OCI-LY1 (cell line): ENCODE measurements at regions not wholly inside any gene's neighbourhood (a gene's known extent, or its start where the extent isn't known, plus 50 kb on each side); places are given as distances from the start of the nearest gene placed in this dataset.

Source experiments
- H2AFZ ChIP-seq: fragments of 200-600 bp; sonication (generic), shearing (Covaris generic); 2 replicates; pipeline ENCODE4 v1.6.0; 2014; ENCODE audit warnings: antibody characterized with exemption, mild to moderate bottlenecking, low read length
- H3F3A ChIP-seq: fragments of 200-600 bp; sonication (generic), shearing (Covaris generic); 2 replicates; pipeline ENCODE4 v1.6.0; 2014; ENCODE audit warnings: mild to moderate bottlenecking, antibody characterized with exemption, low read length, moderate library complexity; ENCODE audit not compliant: insufficient read depth
- H3K27ac ChIP-seq: fragments of 200-600 bp; sonication (generic); 2 replicates; pipeline ENCODE4 v1.5.1; 2014; ENCODE audit warnings: low read length, mixed run types, mild to moderate bottlenecking, low read depth; ENCODE audit not compliant: poor library complexity, severe bottlenecking
- H3K27me3 ChIP-seq: fragments of 200-600 bp; sonication (generic); 2 replicates; pipeline ENCODE4 v1.6.0; 2014; ENCODE audit warnings: antibody characterized with exemption, mild to moderate bottlenecking, low read length, moderate library complexity; ENCODE audit not compliant: insufficient read depth
- H3K36me3 ChIP-seq: fragments of 200-600 bp; sonication (generic); 2 replicates; pipeline ENCODE4 v1.6.1; 2014; ENCODE audit warnings: mild to moderate bottlenecking, antibody characterized with exemption, low read length, moderate library complexity, mixed read lengths; ENCODE audit not compliant: insufficient read depth
- H3K4me1 ChIP-seq: fragments of 200-600 bp; sonication (generic); 2 replicates; pipeline ENCODE4 v1.5.1; 2014; ENCODE audit warnings: mild to moderate bottlenecking, low read length, moderate library complexity; ENCODE audit not compliant: insufficient read depth, severe bottlenecking
- H3K4me2 ChIP-seq: fragments of 200-600 bp; sonication (generic), shearing (Covaris generic); 2 replicates; pipeline ENCODE4 v1.6.1; 2014; ENCODE audit warnings: low read length
- H3K4me3 ChIP-seq: fragments of 200-600 bp; sonication (generic); 2 replicates; pipeline ENCODE4 v1.5.1; 2014; ENCODE audit warnings: low read length, low read depth, mild to moderate bottlenecking, mixed read lengths; ENCODE audit not compliant: poor library complexity, severe bottlenecking
- H3K79me2 ChIP-seq: fragments of 200-600 bp; shearing (Covaris generic); 2 replicates; pipeline ENCODE4 v1.6.1; 2016; ENCODE audit warnings: mixed run types, low read length, mixed read lengths; ENCODE audit not compliant: insufficient read depth
- H3K9ac ChIP-seq: fragments of 200-600 bp; sonication (generic), shearing (Covaris generic); 2 replicates; pipeline ENCODE4 v1.6.1; 2014; ENCODE audit warnings: mild to moderate bottlenecking, low read length, mixed read lengths
- H3K9me2 ChIP-seq: fragments of 200-600 bp; sonication (generic), shearing (Covaris generic); 2 replicates; pipeline ENCODE4 v1.6.1; 2014; ENCODE audit warnings: low read depth, mild to moderate bottlenecking, low read length, mixed read lengths
- H3K9me3 ChIP-seq: fragments of 200-600 bp; shearing (Covaris generic); 2 replicates; pipeline ENCODE4 v1.6.1; 2014; ENCODE audit warnings: low read length, mixed read lengths
- H4K20me1 ChIP-seq: fragments of 200-600 bp; sonication (generic), shearing (Covaris generic); 2 replicates; pipeline ENCODE4 v1.6.0; 2016; ENCODE audit warnings: mild to moderate bottlenecking, low read length; ENCODE audit not compliant: insufficient read depth
- CTCF ChIP-seq: fragments of 200-600 bp; sonication (generic), shearing (Covaris generic); IDR thresholded peaks from 2 replicates; pipeline ENCODE4 v1.5.1; 2017; ENCODE audit warnings: mild to moderate bottlenecking, antibody characterized with exemption, low read length, moderate library complexity, mixed read lengths
- EZH2 ChIP-seq: fragments of 200-600 bp; sonication (generic), shearing (Covaris generic); IDR thresholded peaks from 2 replicates; pipeline ENCODE4 v1.8.0; 2017; ENCODE audit warnings: borderline replicate concordance, mixed run types, mild to moderate bottlenecking, antibody characterized with exemption, low read length, moderate library complexity, mixed read lengths

- no peak overlapping the region for H3K4me2 ChIP-seq
- H3K36me3 ChIP-seq: no peaks in the 10 kb centered on the region
- H4K20me1 ChIP-seq: no peaks in the 10 kb centered on the region
- H3K79me2 ChIP-seq: no peaks in the 10 kb centered on the region
- H2AFZ ChIP-seq: no peak overlapping the region
- H3K27me3 ChIP-seq: no peaks in the 10 kb centered on the region
- H3K27ac ChIP-seq: no peak overlapping the region
- H3K9ac ChIP-seq: no peak overlapping the region
- H3K4me3 ChIP-seq: no peak overlapping the region
- no peaks in the 10 kb centered on the region for H3F3A ChIP-seq
- no peak for TF ChIP-seq EZH2
- TF ChIP-seq CTCF: no peak
- H3K9me2 ChIP-seq: no peaks in the 10 kb centered on the region
- H3K9me3 ChIP-seq: no peaks in the 10 kb centered on the region
- H3K4me1 ChIP-seq: no peaks in the 10 kb centered on the region
Measured at GRCh38 chr11:95655536-95655935, 134.0 kb downstream of the FAM76B start.

- H3K79me2 ChIP-seq: no peaks in the 10 kb centered on the region
- H3F3A ChIP-seq: no peaks in the 10 kb centered on the region
- no peak overlapping the region for H3K9ac ChIP-seq
- no peaks in the 10 kb centered on the region for H4K20me1 ChIP-seq
- H3K27ac ChIP-seq: no peak overlapping the region
- H3K4me2 ChIP-seq: no peak overlapping the region
- H3K36me3 ChIP-seq: no peaks in the 10 kb centered on the region
- H3K4me3 ChIP-seq: no peak overlapping the region
- H3K4me1 ChIP-seq: no peaks in the 10 kb centered on the region
- no peaks in the 10 kb centered on the region for H3K27me3 ChIP-seq
- no peak overlapping the region for H2AFZ ChIP-seq
- no peaks in the 10 kb centered on the region for H3K9me2 ChIP-seq
- H3K9me3 ChIP-seq: no peaks in the 10 kb centered on the region
- TF ChIP-seq CTCF: no peak
- TF ChIP-seq EZH2: no peak
Measured at GRCh38 chr11:95653680-95654079, 135.9 kb downstream of the FAM76B start.

- Histone ChIP-seq H4K20me1 (no peaks in the 10 kb centered on the region), H3K79me2 (no peaks in the 10 kb centered on the region), H3K27me3 (no peaks in the 10 kb centered on the region), H3K4me2 (no peak overlapping the region), H3K9me3 (no peaks in the 10 kb centered on the region), H3K4me3 (no peak overlapping the region), H3K27ac (no peak overlapping the region), H3K9ac (no peak overlapping the region), H3F3A (no peaks in the 10 kb centered on the region), H3K9me2 (no peaks in the 10 kb centered on the region), H3K4me1 (no peaks in the 10 kb centered on the region), H2AFZ (no peak overlapping the region), H3K36me3 (no peaks in the 10 kb centered on the region)
- no peak for TF ChIP-seq CTCF
- no peak for TF ChIP-seq EZH2
Measured at GRCh38 chr11:95653099-95653498, 136.5 kb downstream of the FAM76B start.
